ENCODE measurements at regions not wholly inside any gene's neighbourhood (a gene's known extent, or its start where the extent isn't known, plus 50 kb on each side); places are given as distances from the start of the nearest gene placed in this dataset.

GRCh38 chr10:128511284-128511683 is 385.1 kb upstream of the MKI67 start:
- in situ Hi-C loops (cut with MboI; ENCODE audit: low pct_unique_long_range_greater_than_20kb, low sequenced_read_pairs, unreplicated experiment), result no loop called here
- no peak for DNase-seq (ENCODE audit: low spot score)
- TF ChIP-seq CTCF (IDR thresholded peaks at IDR 0.05; ENCODE audit: extremely low read depth, insufficient read depth, missing control alignments), result no peak

GRCh38 chr10:128512767-128513166 is 386.5 kb upstream of the MKI67 start:
- TF ChIP-seq CTCF (IDR thresholded peaks at IDR 0.05; ENCODE audit: extremely low read depth, insufficient read depth, missing control alignments), result no peak
- in situ Hi-C loops (cut with MboI; ENCODE audit: low pct_unique_long_range_greater_than_20kb, low sequenced_read_pairs, unreplicated experiment), result no loop called here

GRCh38 chr10:128514536-128514935 is 388.3 kb upstream of the MKI67 start:
- in situ Hi-C loops (cut with MboI; ENCODE audit: low pct_unique_long_range_greater_than_20kb, low sequenced_read_pairs, unreplicated experiment), result no loop called here
- no peak for TF ChIP-seq CTCF (IDR thresholded peaks at IDR 0.05; ENCODE audit: extremely low read depth, insufficient read depth, missing control alignments)
- DNase-seq (ENCODE audit: low spot score), result no peak

More at GRCh38 chr10:128512767-128513166, 386.5 kb upstream of the MKI67 start:
- DNase-seq (ENCODE audit: low spot score), result no peak

- no peak for DNase-seq (ENCODE audit: low spot score)
- no peak for TF ChIP-seq CTCF (IDR thresholded peaks at IDR 0.05; ENCODE audit: extremely low read depth, insufficient read depth, missing control alignments)
- in situ Hi-C loops (cut with MboI; ENCODE audit: low pct_unique_long_range_greater_than_20kb, low sequenced_read_pairs, unreplicated experiment), result no loop called here
These were observed 390.0 kb upstream of the MKI67 start for GRCh38 chr10:128516180-128516579.

GRCh38 chr10:128517167-128517566 is 390.9 kb upstream of the MKI67 start:
- no peak for DNase-seq (ENCODE audit: low spot score)
- in situ Hi-C loops (cut with MboI; ENCODE audit: low pct_unique_long_range_greater_than_20kb, low sequenced_read_pairs, unreplicated experiment), result no loop called here
- TF ChIP-seq CTCF (IDR thresholded peaks at IDR 0.05; ENCODE audit: extremely low read depth, insufficient read depth, missing control alignments), result no peak

- no peak for DNase-seq (ENCODE audit: low spot score)
- TF ChIP-seq CTCF (IDR thresholded peaks at IDR 0.05; ENCODE audit: extremely low read depth, insufficient read depth, missing control alignments), result no peak
- in situ Hi-C loops (cut with MboI; ENCODE audit: low pct_unique_long_range_greater_than_20kb, low sequenced_read_pairs, unreplicated experiment), result no loop called here
These were observed 391.8 kb upstream of the MKI67 start for GRCh38 chr10:128518000-128518399.

GRCh38 chr10:128519581-128519980 is 393.4 kb upstream of the MKI67 start:
- TF ChIP-seq CTCF (IDR thresholded peaks at IDR 0.05; ENCODE audit: extremely low read depth, insufficient read depth, missing control alignments), result no peak
- DNase-seq (ENCODE audit: low spot score), result no peak
- in situ Hi-C loops (cut with MboI; ENCODE audit: low pct_unique_long_range_greater_than_20kb, low sequenced_read_pairs, unreplicated experiment), result no loop called here
